IPS-NIHi7 (cell line): ENCODE measurements at regions not wholly inside any gene's neighbourhood (a gene's known extent, or its start where the extent isn't known, plus 50 kb on each side); places are given as distances from the start of the nearest gene placed in this dataset.
"Not testable (repeated sequence)": the region's sequence is repeated elsewhere in the genome, so short reads cannot be mapped to it uniquely, and the experiment has no call there.

Experiments
- DNase-seq: peaks from one replicate; pipeline ENCODE4 v3.0.0; 2012; ENCODE audit warnings: mixed read lengths; ENCODE audit errors: extremely low spot score

DNA sequence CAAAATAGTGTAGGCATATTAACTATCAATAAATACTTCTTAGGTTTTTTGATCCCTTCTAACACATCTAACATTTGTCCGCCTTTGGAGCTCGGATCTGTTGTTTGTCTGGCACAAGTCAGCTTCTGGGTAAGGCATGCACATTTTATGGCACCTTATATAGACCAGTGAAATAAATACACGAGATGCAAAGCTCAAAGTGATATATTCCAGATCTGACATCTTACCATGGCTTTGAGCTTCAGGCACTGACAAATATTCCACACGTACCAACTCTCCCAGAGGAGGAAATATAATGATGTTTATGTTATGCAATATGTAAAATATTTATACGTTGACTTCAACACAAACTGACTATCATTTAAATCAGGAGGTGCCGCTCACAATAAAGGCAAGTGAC is 430.1 kb upstream of the SMIM21 start:
- DNase-seq = no peak

DNA sequence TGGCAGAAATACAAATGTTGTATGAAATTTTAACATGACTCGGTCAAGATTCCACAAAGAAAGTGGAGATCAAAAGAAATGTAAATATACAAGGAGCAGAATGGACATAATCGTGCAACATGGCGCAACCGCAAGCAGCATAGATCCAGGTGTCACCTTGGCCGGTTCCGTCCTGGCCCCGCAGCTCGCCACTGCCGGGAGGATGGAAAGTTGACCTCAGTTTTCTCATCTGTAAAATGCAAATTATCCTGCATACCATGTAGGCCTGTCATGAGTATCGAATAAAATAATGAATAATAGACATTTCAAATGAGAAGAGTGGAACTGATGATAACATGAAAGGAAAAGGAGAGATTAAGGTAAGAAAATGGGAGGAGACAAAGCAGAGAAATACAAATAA is 427.3 kb upstream of the SMIM21 start:
- no peak for DNase-seq

DNA sequence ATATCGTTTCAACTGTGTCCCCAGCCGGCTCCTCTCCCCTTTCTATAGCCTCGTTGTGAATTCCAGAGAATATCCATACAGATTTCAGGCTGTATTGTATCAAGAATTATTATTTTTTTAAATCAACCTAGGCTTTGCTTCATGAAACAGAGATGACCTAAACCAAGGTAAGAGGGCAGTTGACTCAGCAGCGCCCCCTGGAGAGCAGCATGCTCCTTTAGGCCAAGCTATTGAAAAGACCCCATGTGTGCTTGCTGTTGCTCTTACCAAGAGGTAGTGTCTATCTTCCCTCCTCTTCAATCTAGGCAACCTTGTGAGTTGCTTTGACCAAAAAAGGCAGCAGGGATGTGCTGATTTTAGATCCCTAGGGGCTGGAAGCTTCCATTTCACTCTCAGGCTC is 426.7 kb upstream of the SMIM21 start:
- DNase-seq = peak; percentile 46

DNA sequence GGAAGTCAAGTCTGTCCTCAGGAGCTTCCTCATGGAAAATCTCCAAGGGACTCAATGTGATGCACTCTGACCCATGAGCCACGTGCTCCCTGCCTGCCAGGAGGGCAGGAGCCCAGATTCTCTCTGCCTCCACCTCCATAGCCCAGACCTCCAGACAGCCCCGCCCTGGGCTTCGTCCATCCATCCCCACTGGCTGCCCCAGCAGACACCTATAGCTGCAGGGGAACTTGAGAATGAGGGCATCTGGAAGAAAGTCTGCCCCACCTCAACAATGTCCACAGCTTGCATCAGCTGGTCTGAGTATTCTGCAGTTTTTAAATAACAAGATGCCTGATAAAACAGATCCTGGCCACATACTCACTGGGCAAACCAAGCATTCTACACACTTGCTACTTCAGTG is 418.8 kb upstream of the SMIM21 start:
- no peak for DNase-seq

DNA sequence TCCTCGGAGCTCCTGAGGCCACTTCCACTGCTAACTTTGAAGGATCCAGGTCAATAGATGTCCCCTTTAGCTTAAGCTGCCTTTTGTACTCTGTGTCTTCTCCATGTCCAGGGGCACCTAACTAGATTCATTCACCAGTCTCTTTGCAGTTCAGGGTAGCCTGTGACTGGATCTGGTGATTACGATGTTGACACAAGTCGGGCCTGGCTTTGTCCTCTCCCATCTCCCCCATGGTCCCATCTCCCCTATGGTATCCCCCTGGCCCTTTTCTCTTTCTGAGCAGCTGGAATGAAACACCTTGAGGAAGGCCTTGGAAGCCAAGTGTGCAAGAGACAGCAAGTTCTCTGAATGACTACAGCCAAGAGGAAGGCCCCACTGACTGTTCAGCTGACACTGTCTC is 417.9 kb upstream of the SMIM21 start:
- DNase-seq = no peak

DNA sequence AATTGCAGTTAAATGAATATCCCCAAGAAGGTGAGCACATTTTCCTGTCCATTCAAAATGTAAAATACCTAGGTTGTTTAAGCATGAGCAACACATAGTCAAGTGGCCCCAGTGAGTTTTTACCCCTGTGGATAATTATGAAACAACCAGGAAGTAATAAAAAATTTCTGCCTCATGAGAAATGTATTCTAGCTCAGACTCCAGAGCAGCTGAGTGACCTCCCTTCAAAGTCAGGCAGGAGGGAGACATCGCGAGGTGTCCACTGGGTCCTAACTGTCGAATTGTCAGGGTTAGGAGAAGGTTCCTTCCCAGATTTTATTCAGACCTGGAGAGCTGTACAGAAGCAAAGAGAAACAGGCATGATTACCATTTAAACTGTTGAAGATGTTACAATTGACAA is 416.6 kb upstream of the SMIM21 start:
- peak; percentile 25 for DNase-seq

DNA sequence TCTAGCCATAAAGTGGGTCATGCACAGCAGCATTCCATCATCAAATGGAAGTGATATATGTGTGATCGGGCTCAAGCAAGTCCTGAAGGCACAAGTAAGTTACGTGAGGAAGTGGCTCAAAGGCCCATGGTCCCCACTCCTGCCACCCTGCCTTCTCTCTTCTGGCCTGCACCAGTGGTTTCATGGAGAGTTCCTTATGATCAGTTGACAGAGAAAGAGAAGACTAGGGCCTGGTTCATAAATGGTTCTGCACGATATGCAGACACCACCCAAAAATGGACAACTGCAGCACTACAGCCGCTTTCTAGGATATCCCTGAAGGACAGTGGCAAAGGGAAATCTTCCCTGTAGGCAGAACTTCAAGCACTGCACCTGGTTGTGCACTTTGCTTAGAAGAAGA is 412.6 kb upstream of the SMIM21 start:
- no peak for DNase-seq

DNA sequence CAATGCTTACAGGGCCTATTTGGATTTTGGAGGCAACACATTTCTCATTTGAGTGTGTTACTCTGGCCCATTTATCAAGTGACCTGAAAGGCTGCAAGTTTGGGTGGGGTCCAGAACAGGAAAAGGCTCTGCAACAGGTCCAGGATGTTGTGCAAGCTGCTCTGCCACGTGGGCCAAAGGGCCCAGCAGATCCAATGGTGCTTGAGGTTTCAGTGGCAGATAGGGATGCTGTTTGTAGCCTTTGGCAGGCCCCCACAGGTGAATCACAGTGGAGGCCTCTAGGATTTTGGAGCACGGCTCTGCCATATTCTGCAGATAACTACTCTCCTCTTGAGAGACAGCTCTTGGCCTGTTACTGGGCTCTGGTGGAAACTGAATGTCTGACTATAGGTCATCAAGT is 412.2 kb upstream of the SMIM21 start:
- not testable (repeated sequence) for DNase-seq

DNA sequence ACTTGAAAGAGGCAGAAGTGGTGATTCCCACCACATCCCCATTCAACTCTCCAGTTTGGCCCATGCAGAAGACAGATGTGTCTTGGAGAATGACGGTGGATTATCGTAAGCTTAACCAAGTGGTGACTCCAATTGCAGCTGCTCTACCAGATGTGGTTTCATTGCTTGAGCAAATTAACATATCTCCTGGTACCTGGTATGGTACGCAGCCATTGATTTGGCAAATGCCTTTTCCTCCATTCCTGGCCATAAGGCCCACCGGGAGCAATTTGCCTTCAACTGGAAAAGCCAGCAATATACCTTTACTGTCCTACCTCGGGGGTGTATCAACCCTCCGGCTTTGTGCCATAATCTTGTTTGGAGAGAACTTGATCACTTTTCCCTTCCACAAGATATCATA is 411.5 kb upstream of the SMIM21 start:
- no peak for DNase-seq

DNA sequence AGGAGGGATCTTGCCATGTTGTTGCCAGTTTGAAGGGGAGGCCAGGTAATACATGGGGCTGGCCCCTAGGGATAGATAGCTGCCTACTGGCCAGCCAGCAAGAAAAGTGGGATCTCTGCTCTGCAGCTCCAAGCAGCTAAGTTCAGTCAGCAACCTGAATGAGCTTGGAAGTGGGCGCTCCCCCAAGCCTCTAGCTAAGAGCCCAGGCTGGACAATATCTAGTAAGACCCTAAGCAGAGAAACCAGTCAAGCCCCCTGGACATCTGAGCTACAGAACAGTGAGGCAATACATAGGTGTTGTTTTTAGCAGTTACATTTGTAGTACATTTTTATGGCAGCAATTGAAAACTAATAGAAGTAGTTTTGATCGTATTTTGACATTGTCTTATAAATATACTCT is 409.8 kb upstream of the SMIM21 start:
- DNase-seq = no peak

DNA sequence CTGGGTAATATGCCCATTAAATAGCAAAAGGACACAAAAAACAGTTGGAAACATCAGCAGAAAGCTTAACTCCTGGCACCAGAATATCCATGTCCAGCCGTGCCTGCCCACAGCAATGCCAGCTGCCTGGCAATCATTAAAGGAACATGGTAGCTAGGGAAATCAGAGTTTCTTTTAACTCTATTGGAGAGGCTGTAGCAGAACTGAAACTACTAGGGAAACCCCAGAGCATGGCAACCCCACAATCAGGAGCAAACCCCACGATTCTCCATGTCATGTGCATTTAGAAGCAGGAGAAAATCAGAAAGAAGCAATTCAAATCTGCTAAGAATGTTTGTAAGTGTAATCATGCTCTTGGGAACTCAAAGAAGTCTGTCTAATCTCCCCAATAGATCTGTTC is 409.0 kb upstream of the SMIM21 start:
- no peak for DNase-seq

DNA sequence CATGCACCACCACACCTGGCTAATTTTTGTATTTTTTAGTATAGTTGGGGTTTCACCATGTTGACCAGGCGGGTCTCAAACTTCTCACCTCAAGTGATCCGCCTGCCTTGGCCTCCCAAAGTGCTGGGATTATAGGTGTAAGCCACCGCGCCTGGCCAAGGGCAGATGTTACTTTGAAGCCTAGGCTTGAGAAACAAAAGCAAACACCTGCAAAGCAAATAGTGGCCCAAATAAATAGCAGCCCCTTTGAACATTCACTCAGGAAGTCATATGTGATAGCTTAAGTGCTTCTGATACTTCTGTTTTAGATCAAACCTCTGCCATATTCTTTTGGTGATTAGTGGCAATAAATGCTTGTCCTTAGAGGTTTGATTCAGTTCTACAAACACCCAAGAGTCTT is 404.5 kb upstream of the SMIM21 start:
- DNase-seq = no peak

DNA sequence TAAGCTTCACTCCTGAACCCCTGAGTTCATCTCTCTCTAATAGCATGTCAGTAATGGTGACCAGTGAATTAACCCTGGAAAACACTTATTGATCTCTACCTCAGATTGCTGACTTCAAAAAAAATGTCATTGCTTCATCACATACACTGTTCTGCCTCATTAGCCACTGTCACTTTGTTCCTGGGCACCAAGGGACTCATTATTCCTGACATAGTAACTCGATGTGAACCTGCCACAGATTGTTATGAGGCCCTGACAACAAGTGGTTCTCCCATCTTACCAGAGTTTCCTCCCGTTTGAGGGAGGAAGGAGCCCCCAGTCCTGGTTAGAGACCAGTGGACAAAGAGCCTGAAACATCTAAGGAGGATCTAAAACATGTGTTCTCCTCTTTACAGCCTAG is 403.3 kb upstream of the SMIM21 start:
- no peak for DNase-seq

DNA sequence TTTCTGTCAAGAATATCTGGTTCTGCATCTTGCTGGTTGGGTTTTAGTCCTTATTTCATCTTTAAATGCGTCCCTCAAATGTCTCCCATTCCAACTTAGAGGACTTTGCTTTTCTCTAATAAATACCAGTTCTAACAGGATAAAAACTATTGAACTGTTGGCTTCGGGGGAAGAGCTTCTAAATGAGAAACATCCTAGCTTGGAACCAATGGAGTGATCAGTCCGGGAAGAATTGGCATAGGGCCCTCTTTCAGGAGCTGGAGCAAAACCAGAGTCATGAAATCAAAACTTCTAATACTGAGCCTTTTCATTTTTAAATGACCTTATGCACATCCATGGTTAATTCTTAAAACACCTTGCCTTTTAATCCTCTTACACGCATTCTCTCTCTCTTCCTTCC is 401.6 kb upstream of the SMIM21 start:
- no peak for DNase-seq

DNA sequence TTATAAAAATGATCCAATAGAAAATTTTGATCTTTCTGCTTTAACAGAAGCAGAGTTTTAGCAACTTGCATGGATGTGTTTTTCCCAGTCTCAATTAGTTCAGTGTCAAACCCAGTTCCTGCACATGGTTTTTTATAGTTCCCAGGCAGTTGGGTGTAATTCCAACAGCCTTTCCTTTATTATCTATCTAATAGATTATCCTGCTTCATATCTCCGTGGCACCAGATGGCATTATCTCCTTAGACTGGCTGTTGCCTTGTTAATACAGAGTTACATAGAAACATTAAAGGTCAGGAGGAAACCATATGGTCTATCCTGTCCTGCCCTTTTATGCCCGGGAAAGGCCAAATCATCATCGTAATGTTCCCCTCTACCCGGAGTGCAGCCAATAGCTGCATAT is 400.9 kb upstream of the SMIM21 start:
- no peak for DNase-seq

DNA sequence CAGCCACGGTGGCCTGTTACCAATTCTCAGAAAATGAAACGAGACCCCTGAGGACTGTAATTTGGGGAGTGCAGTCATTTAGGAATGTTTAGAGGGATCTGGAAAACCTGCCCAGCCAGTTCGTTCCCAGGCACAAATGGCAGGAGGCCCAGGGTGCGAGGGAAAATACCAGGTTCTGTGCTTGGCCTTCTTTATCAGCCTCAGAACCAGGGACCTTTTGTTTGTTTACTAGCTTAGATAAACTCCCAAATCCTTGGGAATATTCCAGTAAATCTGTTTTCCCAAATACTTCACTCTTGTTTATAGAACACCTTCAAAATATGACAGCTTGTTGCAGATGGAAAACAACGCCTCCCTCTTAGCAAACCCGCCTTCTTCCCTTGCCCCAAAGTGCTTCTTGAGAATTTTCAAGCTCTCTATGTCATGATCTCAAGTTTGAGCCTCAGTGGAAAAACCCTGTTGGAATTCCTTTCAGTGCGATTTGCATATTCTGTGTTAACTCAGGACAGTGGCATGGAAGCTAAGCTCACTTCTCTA is 400.3 kb upstream of the SMIM21 start:
- DNase-seq = peak; percentile 24

DNA sequence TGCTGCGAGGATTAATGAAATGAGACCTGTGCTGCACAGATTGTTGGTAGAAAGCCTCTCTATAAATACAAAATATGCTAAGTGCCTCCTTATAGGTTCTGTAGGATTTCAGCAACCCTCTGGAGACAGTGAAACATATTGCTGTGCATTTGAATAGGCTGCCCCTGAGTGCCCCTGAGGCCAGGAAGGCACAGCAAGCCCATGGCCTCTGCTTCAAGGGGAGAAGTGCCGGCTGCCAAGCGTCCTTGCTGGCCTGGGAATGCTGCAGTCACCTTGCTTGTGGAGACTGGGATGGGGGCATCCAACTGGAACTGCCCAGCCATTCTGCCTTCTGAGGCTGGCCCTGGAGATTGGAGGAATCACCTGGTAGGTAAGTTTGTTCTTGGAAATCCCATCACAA is 397.2 kb upstream of the SMIM21 start:
- DNase-seq = no peak

DNA sequence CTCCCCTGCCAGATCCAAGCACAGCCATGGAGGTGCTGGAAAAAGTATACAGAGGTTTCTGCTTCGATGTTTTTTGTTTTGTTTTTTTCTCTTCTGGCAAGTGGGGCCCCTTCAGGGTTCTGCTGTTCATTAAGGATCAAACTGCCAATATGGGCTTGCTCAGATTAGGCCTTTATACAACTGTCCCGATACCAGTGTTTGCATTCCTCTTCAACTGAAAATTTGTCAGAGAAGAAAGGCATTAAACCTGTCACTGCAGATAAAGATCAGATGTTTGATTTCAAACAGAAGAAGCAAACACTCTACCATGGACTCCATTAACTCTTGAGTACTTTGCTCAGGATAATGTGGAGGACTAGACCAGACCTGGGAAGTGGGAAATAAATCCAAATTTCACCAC is 396.0 kb upstream of the SMIM21 start:
- DNase-seq = no peak

DNA sequence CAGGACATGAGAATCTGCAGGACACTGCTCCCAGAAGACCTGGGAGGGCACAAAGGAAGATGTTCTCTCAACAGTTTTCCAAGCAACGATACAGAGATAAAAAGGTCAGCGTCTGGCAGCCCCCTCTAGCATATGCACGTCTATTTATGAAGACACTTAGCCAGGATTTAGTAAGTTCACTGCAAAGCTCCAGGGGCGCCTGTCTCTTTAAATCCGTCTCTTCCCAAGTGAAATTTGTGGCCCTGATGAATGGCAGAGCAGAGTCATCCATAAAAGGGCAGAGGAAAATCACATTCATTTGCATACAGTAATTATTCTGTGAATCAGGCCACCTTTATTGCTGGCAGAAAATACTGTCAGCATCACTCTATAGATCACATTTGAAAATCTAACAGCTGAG is 390.9 kb upstream of the SMIM21 start:
- no peak for DNase-seq

DNA sequence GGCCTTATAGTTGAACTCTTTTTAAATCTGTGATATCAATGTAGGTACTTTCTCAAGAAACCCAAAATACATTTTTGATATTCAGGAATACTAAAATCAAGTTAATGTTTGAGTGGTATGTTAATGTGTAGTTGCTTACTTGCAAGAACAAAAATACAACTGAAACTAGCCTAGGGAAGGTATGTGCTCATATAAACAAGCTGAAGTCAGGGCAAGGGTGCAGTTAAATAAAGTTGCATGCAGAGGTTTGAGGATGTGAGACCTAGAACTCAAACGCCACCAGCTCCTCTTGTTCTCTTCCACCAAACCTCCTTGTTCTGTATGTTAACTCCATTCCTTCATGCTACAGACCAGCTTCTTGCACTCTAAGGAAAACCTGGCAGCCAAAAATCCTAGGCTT is 388.3 kb upstream of the SMIM21 start:
- no peak for DNase-seq

DNA sequence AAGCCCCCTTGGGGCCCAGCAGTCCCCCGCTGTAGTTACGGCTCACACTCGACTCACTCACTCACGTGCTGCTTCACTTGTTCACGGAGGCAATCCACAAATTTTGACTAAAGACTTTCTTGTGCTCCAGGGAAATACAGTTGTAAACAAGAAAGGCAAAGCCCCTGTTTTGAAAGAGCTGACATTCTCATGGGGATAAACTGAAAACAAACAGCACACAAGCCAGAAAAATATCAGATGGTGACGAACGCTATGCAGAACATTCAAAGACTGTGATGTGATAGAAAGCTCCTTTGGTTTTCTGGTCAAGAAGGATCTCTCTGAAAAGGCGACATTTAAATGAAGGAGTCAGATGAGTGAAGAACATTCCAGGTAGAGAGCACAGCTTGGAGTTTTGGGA is 385.3 kb upstream of the SMIM21 start:
- DNase-seq = no peak

DNA sequence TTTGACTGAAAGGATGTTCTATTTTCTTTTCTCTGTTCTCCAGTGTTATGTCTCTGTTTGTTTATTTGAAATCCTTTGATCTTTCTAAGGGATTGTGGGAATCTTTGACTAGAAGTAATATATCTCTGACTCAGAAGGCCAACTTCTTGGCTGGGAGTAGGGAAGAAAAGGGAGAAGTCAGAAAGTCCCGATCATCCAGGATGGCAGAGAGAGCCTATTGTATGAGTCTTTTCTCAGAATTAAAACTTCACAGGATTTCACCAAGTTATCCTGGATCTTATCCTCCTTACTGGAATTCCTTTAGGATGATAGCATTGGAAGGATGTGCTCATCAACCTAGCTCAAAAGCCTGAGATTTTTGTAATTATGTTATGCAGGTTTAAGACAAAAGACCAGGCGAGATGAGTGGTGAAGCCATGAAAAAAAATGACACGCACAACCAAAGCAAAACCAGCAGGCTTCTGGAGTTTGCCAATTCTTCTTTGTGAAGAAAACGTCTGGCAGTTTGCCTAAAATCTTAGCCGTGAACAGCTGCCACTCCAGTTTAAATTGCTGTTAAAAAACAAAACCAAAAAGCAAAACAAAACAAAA is 383.6 kb upstream of the SMIM21 start:
- no peak for DNase-seq

DNA sequence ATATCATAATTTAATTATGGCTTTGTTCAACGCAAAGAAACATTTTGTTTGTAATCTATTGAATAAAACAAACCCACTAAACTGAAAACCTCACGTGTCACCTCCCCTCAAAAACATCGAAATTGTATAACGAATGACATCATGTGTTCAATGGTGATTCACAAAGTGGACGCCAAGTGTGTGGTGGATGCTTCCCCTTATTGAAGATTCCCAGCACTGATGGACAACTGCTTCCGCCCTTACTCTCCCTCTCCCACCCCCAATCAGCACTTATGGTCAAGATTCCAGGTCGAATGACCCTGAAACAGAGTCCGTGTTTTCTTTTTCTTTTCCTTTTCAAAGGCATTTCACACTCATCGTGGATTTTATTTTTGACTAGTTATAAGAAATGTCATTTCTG is 383.0 kb upstream of the SMIM21 start:
- no peak for DNase-seq

DNA sequence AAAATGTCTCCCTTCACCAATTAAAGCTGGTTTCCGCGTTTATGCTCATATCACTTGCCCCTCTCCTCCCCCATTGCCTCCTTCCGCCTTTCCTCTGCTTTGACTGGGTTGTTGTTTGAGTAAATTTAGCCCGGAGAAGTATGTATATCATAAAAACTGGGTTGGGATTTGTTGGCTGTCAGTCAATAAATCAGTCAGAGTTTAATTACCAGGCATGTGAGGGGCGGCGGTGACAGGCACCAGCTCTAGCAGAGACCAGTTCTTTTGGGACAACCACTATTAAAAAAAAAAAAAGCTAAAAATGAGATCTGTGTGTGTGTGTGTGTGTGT is 382.4 kb upstream of the SMIM21 start:
- DNase-seq = no peak
